ENCODE measurements at regions not wholly inside any gene's neighbourhood (a gene's known extent, or its start where the extent isn't known, plus 50 kb on each side); places are given as distances from the start of the nearest gene placed in this dataset.

GRCh38 chr4:1516881-1517480 lies 110.7 kb upstream of the NKX1-1 start:
- peak in 6 of 10 donors; percentile 1 to 74 (median 30) for DNase-seq
- intact Hi-C loops (cut with DNase I), result no loop called here

GRCh38 chr4:1516261-1516660 lies 110.0 kb upstream of the NKX1-1 start:
- intact Hi-C loops (cut with DNase I), result no loop called here
- peak in 4 of 10 donors; percentile 1 to 75 (median 34) for DNase-seq

- intact Hi-C loops (cut with DNase I), result no loop called here
- DNase-seq, result peak in 6 of 10 donors; percentile 0 to 39 (median 20)
Observed at GRCh38 chr4:1515763-1516162, 109.5 kb upstream of the NKX1-1 start.

- DNase-seq, result no peak
Observed at GRCh38 chr4:1515156-1515555, 108.9 kb upstream of the NKX1-1 start.

GRCh38 chr4:1514612-1515011 lies 108.4 kb upstream of the NKX1-1 start:
- no peak for DNase-seq
- intact Hi-C loops (cut with DNase I), result no loop called here

More at GRCh38 chr4:1515156-1515555, 108.9 kb upstream of the NKX1-1 start:
- intact Hi-C loops (cut with DNase I), result no loop called here

GRCh38 chr4:1513936-1514483 lies 107.8 kb upstream of the NKX1-1 start:
- intact Hi-C loops (cut with DNase I), result loop anchor here (2.0 kb wide), 1 partner anchor 157 kb away; no protein-coding TSS in a partner anchor
- no peak for DNase-seq

- peak in 6 of 10 donors; percentile 7 to 84 (median 54) for DNase-seq
- intact Hi-C loops (cut with DNase I), result loop anchor here (2.0 kb wide), 1 partner anchor 156 kb away; no protein-coding TSS in a partner anchor
Observed at GRCh38 chr4:1512738-1513660, 106.8 kb upstream of the NKX1-1 start.

- DNase-seq, result peak in 5 of 10 donors; percentile 4 to 78 (median 27)
- intact Hi-C loops (cut with DNase I), result loop anchor here (2.0 kb wide), 1 partner anchor 155 kb away; no protein-coding TSS in a partner anchor
Observed at GRCh38 chr4:1512051-1512737, 106.0 kb upstream of the NKX1-1 start.

- peak in 6 of 10 donors; percentile 26 to 88 (median 57) for DNase-seq
Observed at GRCh38 chr4:1511441-1512041, 105.3 kb upstream of the NKX1-1 start.

GRCh38 chr4:1510931-1511330 lies 104.7 kb upstream of the NKX1-1 start:
- DNase-seq, result peak in 4 of 10 donors; percentile 4 to 69 (median 37)
- intact Hi-C loops (cut with DNase I), result no loop called here

More at GRCh38 chr4:1511441-1512041, 105.3 kb upstream of the NKX1-1 start:
- intact Hi-C loops (cut with DNase I), result loop anchor here (2.0 kb wide), 1 partner anchor 155 kb away; no protein-coding TSS in a partner anchor

GRCh38 chr4:1509366-1509765 lies 103.1 kb upstream of the NKX1-1 start:
- intact Hi-C loops (cut with DNase I), result no loop called here
- peak in 6 of 10 donors; percentile 5 to 55 (median 16) for DNase-seq

- peak in 8 of 10 donors; percentile 2 to 76 (median 18) for DNase-seq
- intact Hi-C loops (cut with DNase I), result no loop called here
Observed at GRCh38 chr4:1508161-1509160, 102.2 kb upstream of the NKX1-1 start.

GRCh38 chr4:1506956-1507721 lies 100.9 kb upstream of the NKX1-1 start:
- DNase-seq, result peak in 3 of 10 donors; percentile 12 to 38 (median 35)

GRCh38 chr4:1505511-1506460 lies 99.5 kb upstream of the NKX1-1 start:
- peak in 7 of 10 donors; percentile 5 to 67 (median 9) for DNase-seq
- intact Hi-C loops (cut with DNase I), result no loop called here

More at GRCh38 chr4:1506956-1507721, 100.9 kb upstream of the NKX1-1 start:
- intact Hi-C loops (cut with DNase I), result no loop called here

- peak in 5 of 10 donors; percentile 5 to 62 (median 7) for DNase-seq
- intact Hi-C loops (cut with DNase I), result no loop called here
Observed at GRCh38 chr4:1504595-1505500, 98.6 kb upstream of the NKX1-1 start.

All from posterior cingulate gyrus (tissue), 11 donors.